Thyroid gland (tissue), 4 donors: ENCODE measurements at regions not wholly inside any gene's neighbourhood (a gene's known extent, or its start where the extent isn't known, plus 50 kb on each side); places are given as distances from the start of the nearest gene placed in this dataset.

Experiments
- POLR2A ChIP-seq, 2 donors: fragments of 450-650 bp; IDR thresholded peaks; one replicate each; pipeline ENCODE4 v1.6.1; 2017; ENCODE audit warnings: antibody characterized with exemption in 2 of 2, mild to moderate bottlenecking in 2 of 2, moderate library complexity in 1 of 2
- TF ChIP-seq, protein P1 (sequence below), 6 experiments: fragments of 200-600 bp in 3 of 6; fragments of 450-650 bp in 3 of 6; sonication (generic) in 3 of 6; IDR thresholded peaks; one replicate each; pipeline ENCODE4 v1.5.1; 2016 to 2019; ENCODE audit warnings: antibody characterized with exemption in 6 of 6, mild to moderate bottlenecking in 2 of 6, inconsistent platforms in 1 of 6, moderate library complexity in 1 of 6

DNA sequence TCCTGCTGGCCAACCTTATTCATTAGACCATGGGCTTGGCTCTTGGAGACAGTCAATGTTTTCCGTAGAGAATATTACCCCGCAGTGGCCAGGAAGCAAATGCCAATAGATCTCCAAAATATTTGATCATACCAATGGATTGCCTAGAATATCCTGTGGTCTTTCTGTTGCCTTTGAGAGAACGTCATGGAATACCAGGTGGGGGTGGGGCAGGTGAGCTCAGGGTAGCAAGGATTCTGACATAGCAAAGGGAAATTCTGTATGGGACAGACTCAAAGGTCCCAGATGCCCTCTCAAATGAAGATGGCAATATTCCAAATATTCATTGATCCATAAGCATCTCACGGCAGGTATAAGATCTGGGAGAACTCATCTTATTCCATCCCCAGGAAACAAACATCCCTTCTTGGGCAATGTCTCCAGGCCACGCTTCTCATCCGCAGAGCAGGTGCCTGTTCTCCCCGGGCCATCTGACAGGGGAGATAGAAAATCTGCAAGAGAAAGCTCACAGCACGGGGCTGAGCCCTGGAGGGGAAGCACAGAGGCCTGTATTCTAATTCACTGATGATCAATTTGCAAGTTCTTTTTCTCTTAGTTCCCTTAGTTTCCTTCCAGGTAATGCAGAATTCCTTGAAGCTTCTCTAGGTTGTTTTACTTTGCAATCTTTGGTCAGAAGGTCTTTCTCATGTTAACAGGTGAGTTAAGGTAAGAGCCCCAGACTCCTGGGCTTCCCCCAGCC lies 69.6 kb upstream of the TSHZ3 start:
- no peak for TF ChIP-seq POLR2A (IDR thresholded peaks at IDR 0.05)
- TF ChIP-seq, protein P1, sequence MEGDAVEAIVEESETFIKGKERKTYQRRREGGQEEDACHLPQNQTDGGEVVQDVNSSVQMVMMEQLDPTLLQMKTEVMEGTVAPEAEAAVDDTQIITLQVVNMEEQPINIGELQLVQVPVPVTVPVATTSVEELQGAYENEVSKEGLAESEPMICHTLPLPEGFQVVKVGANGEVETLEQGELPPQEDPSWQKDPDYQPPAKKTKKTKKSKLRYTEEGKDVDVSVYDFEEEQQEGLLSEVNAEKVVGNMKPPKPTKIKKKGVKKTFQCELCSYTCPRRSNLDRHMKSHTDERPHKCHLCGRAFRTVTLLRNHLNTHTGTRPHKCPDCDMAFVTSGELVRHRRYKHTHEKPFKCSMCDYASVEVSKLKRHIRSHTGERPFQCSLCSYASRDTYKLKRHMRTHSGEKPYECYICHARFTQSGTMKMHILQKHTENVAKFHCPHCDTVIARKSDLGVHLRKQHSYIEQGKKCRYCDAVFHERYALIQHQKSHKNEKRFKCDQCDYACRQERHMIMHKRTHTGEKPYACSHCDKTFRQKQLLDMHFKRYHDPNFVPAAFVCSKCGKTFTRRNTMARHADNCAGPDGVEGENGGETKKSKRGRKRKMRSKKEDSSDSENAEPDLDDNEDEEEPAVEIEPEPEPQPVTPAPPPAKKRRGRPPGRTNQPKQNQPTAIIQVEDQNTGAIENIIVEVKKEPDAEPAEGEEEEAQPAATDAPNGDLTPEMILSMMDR (IDR thresholded peaks at IDR 0.05), result no peak
